Cardiac fibroblast (primary cell): ENCODE measurements at regions not wholly inside any gene's neighbourhood (a gene's known extent, or its start where the extent isn't known, plus 50 kb on each side); places are given as distances from the start of the nearest gene placed in this dataset.

Source experiments
- DNase-seq, 2 donors: peaks; one replicate each; pipeline versions ENCODE4 v3.0.0 to v3.0.0-alpha.2; 2010; ENCODE audit warnings: low read depth in 2 of 2
- H3K4me3 ChIP-seq, 2 donors: replicated peaks in 1 of 2; 1 replicate in 1 of 2; 2 replicates in 1 of 2; pipeline ENCODE4 v1.5.1; 2011; ENCODE audit warnings: low read depth in 2 of 2, low read length in 2 of 2, mild to moderate bottlenecking in 2 of 2, moderate library complexity in 1 of 2
- TF ChIP-seq, protein P1 (sequence below): IDR thresholded peaks from one replicate; pipeline ENCODE4 v1.5.1; 2011; ENCODE audit warnings: low read depth, mild to moderate bottlenecking, low read length, inconsistent platforms

DNA sequence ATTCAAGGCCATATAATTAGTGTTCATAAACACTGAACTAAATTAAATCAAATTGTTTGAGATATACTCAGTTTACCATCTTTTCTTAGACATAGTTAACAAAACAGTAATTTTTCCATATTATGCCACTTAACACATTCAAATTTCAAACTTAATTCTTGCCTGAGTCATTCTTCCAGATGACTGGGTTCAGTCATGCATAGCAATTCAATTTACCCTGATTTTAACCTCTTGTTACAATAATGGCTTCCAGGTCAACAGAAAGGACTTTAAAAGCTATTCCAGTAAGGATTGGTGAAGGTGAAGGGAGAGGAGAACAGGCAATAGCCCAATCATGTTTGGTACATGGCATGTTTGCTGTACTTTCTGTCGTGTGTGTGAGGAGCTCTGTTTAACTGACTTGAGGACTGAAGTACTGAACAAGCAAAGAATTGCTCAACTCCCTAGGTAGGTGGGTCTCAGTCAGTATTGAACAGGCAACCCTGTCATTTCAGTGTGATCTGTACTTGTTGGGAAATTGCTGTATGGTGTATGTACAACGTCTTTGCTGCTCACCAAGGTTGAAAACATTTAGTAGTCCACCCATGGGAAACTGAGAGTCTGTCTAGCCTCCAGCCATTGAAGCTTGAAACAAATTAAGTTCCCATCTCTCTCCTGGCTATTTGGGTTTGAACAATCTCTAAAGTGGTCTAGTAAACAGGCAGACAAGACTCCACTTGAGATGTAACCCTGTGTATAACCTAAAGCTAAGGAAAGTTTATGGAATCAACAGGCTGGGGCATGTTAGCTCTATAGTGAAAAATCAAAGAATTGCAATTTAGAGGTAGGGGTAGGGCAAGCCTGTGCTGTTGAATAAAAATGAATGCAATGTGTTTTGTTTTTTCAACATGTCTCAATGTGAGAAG lies 327.2 kb downstream of the BTG1 start:
- TF ChIP-seq, protein P1, sequence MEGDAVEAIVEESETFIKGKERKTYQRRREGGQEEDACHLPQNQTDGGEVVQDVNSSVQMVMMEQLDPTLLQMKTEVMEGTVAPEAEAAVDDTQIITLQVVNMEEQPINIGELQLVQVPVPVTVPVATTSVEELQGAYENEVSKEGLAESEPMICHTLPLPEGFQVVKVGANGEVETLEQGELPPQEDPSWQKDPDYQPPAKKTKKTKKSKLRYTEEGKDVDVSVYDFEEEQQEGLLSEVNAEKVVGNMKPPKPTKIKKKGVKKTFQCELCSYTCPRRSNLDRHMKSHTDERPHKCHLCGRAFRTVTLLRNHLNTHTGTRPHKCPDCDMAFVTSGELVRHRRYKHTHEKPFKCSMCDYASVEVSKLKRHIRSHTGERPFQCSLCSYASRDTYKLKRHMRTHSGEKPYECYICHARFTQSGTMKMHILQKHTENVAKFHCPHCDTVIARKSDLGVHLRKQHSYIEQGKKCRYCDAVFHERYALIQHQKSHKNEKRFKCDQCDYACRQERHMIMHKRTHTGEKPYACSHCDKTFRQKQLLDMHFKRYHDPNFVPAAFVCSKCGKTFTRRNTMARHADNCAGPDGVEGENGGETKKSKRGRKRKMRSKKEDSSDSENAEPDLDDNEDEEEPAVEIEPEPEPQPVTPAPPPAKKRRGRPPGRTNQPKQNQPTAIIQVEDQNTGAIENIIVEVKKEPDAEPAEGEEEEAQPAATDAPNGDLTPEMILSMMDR: no peak
- no peak for DNase-seq
- H3K4me3 ChIP-seq: no peak overlapping the region

DNA sequence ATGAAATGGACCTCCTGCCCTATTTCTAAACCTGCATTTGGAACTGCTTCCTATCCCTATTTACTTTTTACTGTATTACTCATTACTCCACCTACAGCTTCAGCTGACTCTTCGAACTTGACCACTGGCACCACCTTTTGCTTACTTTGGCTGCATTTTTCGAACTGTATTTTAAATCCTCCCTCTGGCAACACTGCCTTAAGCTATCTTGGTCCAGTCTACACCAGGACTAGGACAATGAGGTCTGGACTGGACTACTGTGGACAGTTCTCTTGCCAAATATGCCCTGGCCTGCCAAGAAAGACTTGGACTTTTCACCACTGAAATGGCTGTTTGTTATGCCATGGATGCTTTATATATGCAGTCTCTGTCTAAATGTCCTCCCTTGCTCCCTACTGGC lies 328.1 kb downstream of the BTG1 start:
- TF ChIP-seq, protein P1: no peak
- H3K4me3 ChIP-seq: no peak overlapping the region
- DNase-seq: peak; percentile 7 to 20

DNA sequence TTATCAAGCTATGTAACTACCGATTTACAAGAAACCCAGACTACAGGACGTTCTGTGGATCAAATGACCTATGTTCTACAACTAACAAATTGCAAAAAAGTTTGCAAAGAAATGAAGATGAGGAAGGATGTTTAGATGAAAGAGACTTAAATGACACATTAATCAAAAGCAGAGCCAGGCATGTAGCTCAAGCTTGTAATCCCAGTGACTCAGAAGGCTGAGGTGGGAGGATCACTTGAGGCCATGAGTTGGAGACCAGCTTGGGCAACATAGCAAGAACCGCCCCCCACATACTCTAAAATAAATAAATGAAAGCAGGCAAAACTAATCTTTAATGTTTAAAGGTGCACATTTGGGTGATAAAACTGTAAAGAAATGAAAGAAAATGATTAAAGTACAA lies 331.9 kb downstream of the BTG1 start:
- DNase-seq: peak in 1 of 2 donors; percentile 39
- no peak overlapping the region for H3K4me3 ChIP-seq
- TF ChIP-seq, protein P1: no peak

DNA sequence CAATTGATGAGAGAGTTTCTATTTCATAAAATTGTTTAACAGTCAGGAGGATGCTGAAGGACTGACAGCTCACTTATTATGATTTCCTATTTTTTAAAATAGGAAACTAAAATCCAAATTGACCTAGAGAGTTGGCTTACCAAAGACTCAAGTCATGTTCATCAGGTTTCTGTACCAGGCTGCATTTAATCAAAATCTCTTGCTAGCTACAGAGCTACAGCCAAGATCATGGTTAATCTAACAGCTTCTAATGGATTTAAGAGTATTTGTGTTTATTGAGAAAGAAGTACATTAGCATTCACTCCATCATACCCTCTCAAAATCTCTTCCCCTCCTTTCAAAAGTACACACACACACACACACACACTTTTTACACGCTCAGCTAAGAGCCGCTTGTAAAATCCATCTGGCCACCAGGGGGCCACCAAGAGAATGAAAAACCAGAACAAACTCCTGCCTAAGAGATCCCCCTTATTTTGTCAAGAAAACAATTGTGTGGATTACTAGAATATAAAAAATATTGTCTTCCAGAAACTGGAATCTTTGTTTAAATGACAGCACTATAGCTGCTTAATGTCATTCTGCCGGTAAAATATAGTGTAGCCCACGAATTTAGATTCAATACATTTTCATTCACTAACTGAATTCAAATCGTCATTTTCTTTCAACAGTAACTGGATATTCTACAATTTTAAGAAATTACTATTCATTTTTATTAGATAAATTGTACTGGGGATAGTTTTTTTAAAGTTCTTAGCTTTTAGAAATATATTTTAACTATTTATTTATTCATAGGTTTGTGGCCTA lies 334.0 kb downstream of the BTG1 start:
- H3K4me3 ChIP-seq: no peak overlapping the region
- peak; percentile 79 to 84 for DNase-seq
- TF ChIP-seq, protein P1: peak; percentile 72

DNA sequence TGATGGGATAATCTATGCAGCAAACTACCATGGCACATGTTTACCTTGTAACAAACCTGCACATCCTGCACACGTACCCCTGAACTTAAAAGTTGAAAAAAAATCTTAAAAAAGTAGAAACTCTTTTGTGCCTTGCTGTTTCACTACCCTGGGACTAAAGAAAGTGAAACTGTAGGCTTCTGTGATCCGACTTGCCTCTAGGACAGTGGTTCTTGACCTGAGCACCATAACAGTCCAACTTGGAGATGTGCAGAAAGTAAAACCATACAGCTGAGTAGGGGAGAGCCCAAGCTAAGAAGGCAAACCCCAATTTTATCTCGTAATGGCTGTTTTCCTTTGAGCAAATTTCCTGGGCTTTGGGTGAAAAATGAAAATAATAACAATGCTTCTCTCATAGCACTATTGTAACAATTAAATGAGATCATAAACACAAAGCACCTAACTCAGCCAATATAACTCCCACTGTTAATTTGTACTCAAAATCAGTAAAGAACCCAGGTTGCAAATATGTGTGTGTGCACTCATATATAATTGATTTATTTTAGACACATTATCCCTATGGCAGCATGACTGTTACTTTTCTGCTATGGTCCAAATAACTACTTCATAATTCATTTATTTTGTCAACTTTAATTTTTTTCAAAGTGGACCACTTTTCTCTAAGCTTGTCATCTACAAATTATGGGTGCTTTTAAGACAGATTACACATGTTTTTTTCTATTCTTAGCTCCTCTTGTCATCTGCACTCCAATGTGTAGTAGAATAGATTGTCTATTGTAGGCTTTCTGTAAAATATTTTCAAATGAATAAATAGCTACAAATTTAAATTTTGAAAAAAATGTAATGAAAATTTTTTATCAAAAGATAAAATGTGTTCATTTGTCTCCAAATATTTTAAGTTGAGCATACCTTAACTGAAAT lies 334.9 kb downstream of the BTG1 start:
- H3K4me3 ChIP-seq: no peak overlapping the region
- TF ChIP-seq, protein P1: no peak
- no peak for DNase-seq

DNA sequence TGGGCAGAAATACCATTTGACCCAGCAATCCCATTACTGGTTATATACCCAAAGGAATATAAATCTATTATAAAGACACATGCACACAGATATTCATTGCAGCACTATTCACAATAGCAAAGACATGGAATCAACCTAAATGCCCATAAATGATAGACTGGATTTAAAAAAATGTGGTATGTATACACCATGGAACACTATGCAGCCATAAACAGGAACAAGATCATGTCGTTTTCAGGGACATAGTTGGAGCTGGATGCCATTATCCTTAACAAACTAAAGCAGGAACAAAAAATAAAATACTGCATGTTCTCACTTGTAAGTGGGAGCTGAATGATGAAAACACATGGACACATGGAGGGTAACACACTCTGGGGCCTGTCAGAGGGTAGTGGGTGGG lies 335.6 kb downstream of the BTG1 start:
- H3K4me3 ChIP-seq: no peak overlapping the region
- no peak for DNase-seq
- TF ChIP-seq, protein P1: no peak
